ENCODE measurements at regions not wholly inside any gene's neighbourhood (a gene's known extent, or its start where the extent isn't known, plus 50 kb on each side); places are given as distances from the start of the nearest gene placed in this dataset.

DNA sequence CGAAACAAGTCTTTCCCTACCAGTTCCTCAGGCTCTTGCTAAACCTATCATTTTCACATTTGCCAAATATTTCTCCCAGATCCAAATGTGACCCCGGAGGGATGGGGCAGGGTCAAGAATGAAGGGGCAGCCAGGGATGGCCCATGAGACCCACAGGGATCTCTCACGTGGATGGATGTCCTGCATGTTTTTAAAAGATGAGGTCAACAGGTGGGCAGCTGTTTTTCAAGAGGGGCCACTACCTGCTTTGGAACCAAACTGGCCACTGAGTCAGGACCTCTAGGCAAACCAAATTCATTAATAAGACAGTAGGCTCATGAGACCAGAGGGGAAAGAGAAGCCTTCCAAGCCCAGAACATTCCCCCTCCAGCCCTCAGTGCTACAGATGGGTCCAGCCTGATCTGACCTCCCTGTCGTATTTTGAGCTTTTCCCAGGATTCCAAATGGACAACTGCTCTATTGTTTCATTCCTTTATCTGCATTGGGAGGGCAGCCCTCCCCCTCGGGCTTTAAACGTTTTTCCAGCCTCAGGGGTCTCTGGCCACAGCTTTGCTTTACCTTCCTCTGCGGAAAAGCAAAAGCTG, 252.5 kb upstream of the IRF2BP2 start:
- TF ChIP-seq, protein P1, sequence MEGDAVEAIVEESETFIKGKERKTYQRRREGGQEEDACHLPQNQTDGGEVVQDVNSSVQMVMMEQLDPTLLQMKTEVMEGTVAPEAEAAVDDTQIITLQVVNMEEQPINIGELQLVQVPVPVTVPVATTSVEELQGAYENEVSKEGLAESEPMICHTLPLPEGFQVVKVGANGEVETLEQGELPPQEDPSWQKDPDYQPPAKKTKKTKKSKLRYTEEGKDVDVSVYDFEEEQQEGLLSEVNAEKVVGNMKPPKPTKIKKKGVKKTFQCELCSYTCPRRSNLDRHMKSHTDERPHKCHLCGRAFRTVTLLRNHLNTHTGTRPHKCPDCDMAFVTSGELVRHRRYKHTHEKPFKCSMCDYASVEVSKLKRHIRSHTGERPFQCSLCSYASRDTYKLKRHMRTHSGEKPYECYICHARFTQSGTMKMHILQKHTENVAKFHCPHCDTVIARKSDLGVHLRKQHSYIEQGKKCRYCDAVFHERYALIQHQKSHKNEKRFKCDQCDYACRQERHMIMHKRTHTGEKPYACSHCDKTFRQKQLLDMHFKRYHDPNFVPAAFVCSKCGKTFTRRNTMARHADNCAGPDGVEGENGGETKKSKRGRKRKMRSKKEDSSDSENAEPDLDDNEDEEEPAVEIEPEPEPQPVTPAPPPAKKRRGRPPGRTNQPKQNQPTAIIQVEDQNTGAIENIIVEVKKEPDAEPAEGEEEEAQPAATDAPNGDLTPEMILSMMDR (conservative IDR thresholded peaks at IDR 0.05; ENCODE audit: low read length) = no peak
- no peak for TF ChIP-seq EZH2phosphoT487 (IDR thresholded peaks at IDR 0.05; ENCODE audit: borderline replicate concordance, low read depth, low read length)

Data from OCI-LY7 (cell line).